ENCODE measurements at regions not wholly inside any gene's neighbourhood (a gene's known extent, or its start where the extent isn't known, plus 50 kb on each side); places are given as distances from the start of the nearest gene placed in this dataset.
"Not testable (repeated sequence)": the region's sequence is repeated elsewhere in the genome, so short reads cannot be mapped to it uniquely, and the experiment has no call there.

DNA sequence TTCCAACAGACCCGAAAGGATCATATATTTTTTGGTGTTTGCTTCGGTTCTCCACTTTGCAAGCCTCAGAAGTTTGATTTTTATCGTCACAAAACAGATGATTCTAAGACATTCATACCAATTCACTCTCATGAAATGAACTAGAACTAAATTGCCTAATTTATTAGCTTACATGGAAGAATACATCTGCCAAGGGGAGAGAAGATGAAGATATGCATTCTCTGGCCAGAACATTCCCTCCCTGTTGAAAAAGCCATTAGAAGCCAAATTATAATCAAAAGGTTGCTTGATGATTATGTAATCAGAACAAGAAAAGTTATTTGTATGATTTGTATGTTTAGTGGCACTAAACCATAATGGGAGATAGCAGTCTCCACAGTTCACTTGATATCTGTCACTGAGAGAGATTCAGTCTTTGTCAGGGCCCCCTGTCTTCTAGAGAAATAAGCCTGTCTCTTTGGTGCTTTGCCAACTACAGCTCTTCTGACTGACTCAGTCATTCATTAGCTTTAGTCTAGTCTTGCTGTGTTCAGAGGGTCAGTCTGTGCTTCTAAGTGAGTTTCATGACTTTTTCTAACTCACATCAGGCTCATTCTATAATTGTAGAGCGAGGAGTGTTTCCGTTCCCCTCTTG, 95.3 kb upstream of the GNAI1 start:
- H3K4me1 Mint-ChIP-seq (ENCODE audit: low read depth in 2 of 2) = no peaks in the 10 kb centered on the region
- ATAC-seq (no peak), DNase-seq (ENCODE audit: low spot score) (no peak)
- H3K9me3 Mint-ChIP-seq = peaks cover 4% of the 10 kb centered on the region
- H3K36me3 Mint-ChIP-seq = no peaks in the 10 kb centered on the region
- H3K4me3 Mint-ChIP-seq = no peak overlapping the region
- no peaks in the 10 kb centered on the region for H3K27me3 Mint-ChIP-seq
- no peak overlapping the region for H3K27ac Mint-ChIP-seq

DNA sequence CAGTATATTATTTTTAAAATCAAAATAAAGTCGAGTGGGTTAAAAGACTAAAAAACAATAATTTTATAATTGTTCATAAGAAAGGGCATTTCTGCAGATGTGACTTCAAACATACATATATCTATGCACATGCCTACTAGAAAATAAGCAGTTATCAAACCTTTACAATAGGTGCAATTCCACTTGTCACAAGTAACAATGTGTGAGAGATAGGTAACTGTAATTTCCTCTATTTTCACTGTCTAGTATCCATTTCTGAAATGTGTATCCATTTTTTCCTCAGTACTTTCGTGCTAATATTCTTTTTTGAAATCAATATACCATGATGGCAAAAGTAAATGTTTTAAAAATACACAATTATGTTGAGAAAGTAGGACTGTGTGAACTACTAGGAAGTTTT, 96.9 kb upstream of the GNAI1 start:
- peaks cover 4% of the 10 kb centered on the region for H3K9me3 Mint-ChIP-seq
- DNase-seq (ENCODE audit: low spot score) (no peak), ATAC-seq (no peak)
- H3K36me3 Mint-ChIP-seq = no peaks in the 10 kb centered on the region
- H3K4me1 Mint-ChIP-seq (ENCODE audit: low read depth in 2 of 2) = no peaks in the 10 kb centered on the region
- H3K27me3 Mint-ChIP-seq = no peaks in the 10 kb centered on the region
- H3K27ac Mint-ChIP-seq = no peak overlapping the region
- H3K4me3 Mint-ChIP-seq = no peak overlapping the region

DNA sequence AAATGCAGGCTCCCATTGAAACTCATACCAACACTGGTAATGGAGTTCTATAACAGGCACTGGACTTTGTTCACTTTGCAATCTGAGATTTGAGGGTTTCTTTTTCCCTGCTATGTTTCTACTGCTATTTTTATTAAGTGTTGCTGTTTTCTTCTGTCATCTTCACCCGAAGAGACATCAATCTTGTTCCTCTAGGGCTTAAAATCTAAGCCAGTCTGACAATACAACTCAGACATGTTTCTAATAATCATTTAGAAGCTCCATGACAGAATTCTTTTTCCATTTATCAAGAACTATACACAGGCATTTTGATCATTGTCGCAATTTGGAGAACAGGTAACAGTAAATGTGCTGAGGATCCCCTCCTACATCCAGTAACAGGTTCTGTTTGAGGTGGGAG, 98.5 kb upstream of the GNAI1 start:
- no peak for DNase-seq (ENCODE audit: low spot score)
- H3K36me3 Mint-ChIP-seq = no peaks in the 10 kb centered on the region
- H3K4me3 Mint-ChIP-seq = no peak overlapping the region
- H3K27me3 Mint-ChIP-seq = no peaks in the 10 kb centered on the region
- H3K9me3 Mint-ChIP-seq = peaks cover 4% of the 10 kb centered on the region
- H3K4me1 Mint-ChIP-seq (ENCODE audit: low read depth in 2 of 2) = no peaks in the 10 kb centered on the region
- no peak overlapping the region for H3K27ac Mint-ChIP-seq
- ATAC-seq = no peak

DNA sequence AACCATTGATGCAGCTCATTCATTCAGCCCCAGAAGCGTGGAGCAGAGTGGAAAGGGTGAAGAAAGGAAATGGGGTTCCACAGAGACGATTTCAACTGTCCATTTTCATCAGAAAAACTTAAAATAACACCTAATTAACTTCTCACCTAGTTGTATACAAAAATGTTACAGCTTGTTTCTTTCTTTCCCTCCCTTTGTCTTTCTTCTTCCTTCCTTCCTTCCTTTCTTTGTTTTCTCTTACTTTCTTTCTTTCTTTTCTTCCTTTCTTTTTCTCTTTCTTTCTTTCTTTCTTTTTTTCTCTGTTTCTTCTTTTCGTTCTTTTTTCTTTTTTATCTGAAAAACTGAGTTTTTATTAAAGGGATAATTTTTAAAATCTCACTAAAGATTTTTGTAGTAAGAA, 105.9 kb upstream of the GNAI1 start:
- Mint-ChIP-seq H3K4me1 (ENCODE audit: low read depth in 2 of 2) (no peaks in the 10 kb centered on the region), H3K4me3 (no peak overlapping the region), H3K27me3 (no peaks in the 10 kb centered on the region), H3K9me3 (peaks cover 7% of the 10 kb centered on the region), H3K36me3 (no peaks in the 10 kb centered on the region), H3K27ac (no peak overlapping the region)
- ATAC-seq = no peak
- no peak for DNase-seq (ENCODE audit: low spot score)

DNA sequence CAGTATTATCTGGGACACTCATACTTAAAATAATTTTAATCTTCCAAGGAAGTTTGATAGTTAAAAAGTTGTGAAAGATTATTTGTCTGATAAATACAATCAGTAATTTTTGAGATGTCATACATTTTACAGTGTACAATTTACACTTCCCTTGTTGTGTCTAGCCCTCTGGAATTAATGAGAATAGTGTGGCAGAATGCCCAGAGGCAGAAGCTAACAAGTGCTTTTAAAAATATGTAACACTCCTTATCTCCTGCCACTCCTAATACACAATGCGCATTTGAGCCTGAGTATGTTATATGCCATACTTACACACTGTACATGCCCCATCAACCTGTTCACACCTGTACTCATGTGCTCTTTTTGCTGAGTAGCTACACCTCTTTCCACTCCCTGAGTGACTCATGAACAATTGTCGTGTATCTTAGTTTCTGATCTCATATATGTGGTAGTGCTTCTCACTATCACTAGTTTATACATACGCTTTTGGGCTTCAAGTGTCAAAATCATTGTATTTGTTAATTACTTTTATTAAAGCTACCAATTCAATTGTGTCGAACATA, 106.9 kb upstream of the GNAI1 start:
- H3K9me3 Mint-ChIP-seq = peaks cover 12% of the 10 kb centered on the region
- H3K4me3 Mint-ChIP-seq = no peak overlapping the region
- H3K27ac Mint-ChIP-seq = no peak overlapping the region
- peaks cover 6% of the 10 kb centered on the region for H3K36me3 Mint-ChIP-seq
- DNase-seq (ENCODE audit: low spot score) (no peak), ATAC-seq (no peak)
- no peaks in the 10 kb centered on the region for H3K4me1 Mint-ChIP-seq (ENCODE audit: low read depth in 2 of 2)
- H3K27me3 Mint-ChIP-seq = no peaks in the 10 kb centered on the region

DNA sequence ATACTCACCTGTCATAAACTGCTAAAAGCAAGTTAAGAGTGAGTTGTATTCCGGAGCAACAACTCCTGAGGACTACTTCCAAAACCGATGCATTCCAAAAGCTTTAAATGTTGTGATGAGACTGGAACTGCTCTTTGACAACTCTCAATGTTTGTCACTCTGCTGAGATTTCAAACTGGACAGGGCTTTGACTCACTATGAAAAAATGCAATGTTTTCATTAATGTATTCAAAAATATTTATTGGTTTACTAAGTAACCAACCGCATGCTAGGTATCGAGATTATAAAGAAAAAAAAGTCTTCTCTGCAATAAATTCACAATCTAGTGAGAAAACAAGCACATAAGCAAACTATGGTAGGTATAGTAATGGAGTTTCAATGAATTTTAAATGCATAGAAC, 107.9 kb upstream of the GNAI1 start:
- no peak overlapping the region for H3K27ac Mint-ChIP-seq
- no peaks in the 10 kb centered on the region for H3K27me3 Mint-ChIP-seq
- peaks cover 16% of the 10 kb centered on the region for H3K9me3 Mint-ChIP-seq
- DNase-seq (ENCODE audit: low spot score) (no peak), ATAC-seq (no peak)
- no peaks in the 10 kb centered on the region for H3K4me1 Mint-ChIP-seq (ENCODE audit: low read depth in 2 of 2)
- H3K4me3 Mint-ChIP-seq = no peak overlapping the region
- H3K36me3 Mint-ChIP-seq = peaks cover 7% of the 10 kb centered on the region

DNA sequence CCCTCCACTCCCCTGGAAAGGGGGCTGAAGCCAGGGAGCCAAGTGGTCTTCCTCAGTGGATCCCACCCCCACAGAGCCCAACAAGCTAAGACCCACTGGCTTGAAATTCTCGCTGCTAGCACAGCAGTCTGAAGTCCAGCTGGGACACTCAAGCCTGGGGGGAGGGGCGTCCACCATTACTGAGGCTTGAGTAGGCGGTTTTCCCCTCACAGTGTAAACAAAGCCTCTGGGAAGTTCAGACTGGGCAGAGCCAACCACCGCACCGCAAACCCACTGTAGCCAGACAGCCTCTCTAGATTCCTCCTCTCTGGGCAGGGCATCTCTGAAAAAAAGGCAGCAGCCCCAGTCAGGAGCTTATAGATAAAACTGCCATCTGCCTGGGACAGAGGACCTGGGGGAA, 114.4 kb upstream of the GNAI1 start:
- not testable (repeated sequence) for H3K4me3 Mint-ChIP-seq; H3K4me1 Mint-ChIP-seq (ENCODE audit: low read depth in 2 of 2); H3K27ac Mint-ChIP-seq; DNase-seq (ENCODE audit: low spot score); H3K27me3 Mint-ChIP-seq; ATAC-seq
- Mint-ChIP-seq H3K9me3 (peaks cover 20% of the 10 kb centered on the region), H3K36me3 (peaks cover 13% of the 10 kb centered on the region)

DNA sequence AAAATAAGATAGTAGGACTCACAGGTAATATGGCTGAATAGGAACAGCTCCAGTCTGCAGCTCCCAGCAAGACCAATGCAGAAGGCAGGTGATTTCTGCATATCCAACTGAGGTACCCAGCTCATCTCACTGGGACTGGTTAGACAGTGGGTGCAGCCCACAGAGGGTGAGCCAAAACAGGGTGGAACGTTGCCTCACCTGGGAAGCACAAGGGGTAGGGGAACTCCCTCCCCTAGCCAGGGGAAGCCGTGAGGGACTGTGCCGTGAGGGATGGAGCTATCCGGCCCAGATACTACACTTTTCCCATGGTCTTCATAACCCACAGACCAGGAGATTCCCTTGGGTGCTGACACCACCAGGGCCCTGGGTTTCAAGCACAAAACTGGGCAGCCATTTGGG, 114.8 kb upstream of the GNAI1 start:
- H3K4me1 Mint-ChIP-seq (ENCODE audit: low read depth in 2 of 2); H3K27ac Mint-ChIP-seq; H3K4me3 Mint-ChIP-seq; H3K27me3 Mint-ChIP-seq; ATAC-seq; DNase-seq (ENCODE audit: low spot score): not testable (repeated sequence)
- peaks cover 13% of the 10 kb centered on the region for H3K36me3 Mint-ChIP-seq
- peaks cover 17% of the 10 kb centered on the region for H3K9me3 Mint-ChIP-seq

DNA sequence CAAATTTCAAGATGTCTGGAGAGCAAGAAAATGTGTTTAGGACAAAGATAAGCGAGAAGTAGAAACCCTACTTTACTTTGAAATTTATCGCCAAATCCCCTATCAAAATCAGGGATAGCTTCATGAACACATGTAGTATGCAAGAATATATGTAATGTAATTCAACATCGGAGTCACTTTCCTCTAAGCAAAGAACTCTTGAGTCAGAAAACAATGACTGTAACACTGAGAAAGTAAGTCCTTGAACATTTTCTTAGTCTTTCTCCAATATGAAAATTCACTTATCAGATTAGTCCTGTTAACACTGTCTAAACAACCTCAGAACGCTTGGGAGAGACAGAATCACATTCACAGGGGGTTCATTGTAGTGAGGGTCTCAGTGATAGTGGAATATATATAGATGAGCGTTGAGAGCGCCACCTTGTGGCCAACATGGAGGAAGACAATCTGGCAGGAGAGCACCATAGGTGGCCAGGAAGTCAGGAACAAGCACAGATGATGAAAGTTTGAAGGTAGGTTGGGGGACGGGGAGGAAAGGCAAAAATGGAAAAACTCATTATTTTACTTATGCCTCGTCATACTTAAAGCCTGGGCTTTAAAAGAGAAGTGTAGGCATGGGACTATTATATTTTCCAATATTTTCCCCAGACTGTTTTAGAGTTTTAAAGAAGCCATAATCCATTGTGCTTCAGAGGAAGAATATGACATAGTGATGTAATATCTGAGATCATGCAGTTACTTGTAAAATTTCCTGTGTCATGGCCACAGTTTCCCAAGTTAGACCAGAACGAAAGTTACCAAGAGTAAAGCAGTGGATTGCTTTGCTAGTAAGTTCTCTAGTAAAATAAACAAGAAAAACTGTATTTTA, 115.5 kb upstream of the GNAI1 start:
- ATAC-seq (no peak), DNase-seq (ENCODE audit: low spot score) (no peak)
- no peaks in the 10 kb centered on the region for H3K27me3 Mint-ChIP-seq
- H3K4me1 Mint-ChIP-seq (ENCODE audit: low read depth in 2 of 2) = no peaks in the 10 kb centered on the region
- H3K27ac Mint-ChIP-seq = no peak overlapping the region
- peaks cover 17% of the 10 kb centered on the region for H3K9me3 Mint-ChIP-seq
- H3K4me3 Mint-ChIP-seq = no peak overlapping the region
- peaks cover 13% of the 10 kb centered on the region for H3K36me3 Mint-ChIP-seq

DNA sequence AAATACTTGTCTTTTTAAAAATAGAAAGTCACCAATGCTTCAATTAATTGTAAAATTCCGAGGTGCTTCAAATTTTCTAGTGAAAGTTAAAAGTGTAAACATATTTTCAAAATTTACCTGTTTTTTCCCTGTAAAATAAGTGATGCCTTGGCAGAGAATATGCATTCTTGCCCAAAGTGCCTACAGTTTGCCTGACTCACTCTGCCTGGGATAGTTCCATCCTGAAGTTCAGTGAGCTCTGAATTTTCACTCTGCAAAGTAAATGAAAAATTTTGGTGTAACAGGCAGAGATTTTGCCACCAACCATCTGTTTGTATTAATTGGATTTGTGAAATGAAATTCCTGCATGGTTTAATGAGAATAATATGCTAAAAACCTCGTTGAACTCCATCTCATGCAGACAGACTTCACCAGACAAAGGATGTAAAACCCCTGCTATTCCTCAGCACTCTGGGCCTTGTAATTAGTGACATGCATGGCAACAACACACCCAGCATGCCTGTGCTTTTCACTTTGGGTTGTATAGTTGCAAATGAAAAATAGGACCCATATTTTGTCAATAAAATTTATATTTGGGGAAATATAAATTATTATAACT, 117.4 kb upstream of the GNAI1 start:
- Mint-ChIP-seq H3K4me3 (no peak overlapping the region), H3K27ac (no peak overlapping the region), H3K9me3 (peaks cover 13% of the 10 kb centered on the region), H3K27me3 (no peaks in the 10 kb centered on the region), H3K36me3 (peaks cover 13% of the 10 kb centered on the region), H3K4me1 (ENCODE audit: low read depth in 2 of 2) (no peaks in the 10 kb centered on the region)
- no peak for DNase-seq (ENCODE audit: low spot score)
- ATAC-seq = no peak

DNA sequence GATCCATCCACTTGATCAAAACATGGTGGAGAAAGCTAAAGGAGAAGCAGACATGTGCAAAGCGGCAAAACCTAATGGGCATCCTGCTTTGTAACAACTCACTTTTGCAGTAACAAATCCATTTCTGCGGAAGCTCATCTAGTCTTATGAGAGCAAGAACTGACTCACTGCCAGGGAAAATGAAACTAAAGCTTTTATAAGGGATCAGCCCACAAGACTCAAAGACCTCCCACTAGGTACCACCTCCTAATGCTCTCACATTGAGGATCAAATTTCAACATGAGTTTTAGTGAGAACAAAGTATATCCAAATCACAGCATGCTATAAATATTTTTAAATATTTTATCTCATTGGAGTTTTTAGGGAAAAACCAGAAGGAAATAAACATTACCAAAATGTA, 120.1 kb upstream of the GNAI1 start:
- DNase-seq (ENCODE audit: low spot score) (no peak), ATAC-seq (no peak)
- H3K4me3 Mint-ChIP-seq = no peak overlapping the region
- H3K27ac Mint-ChIP-seq = no peak overlapping the region
- no peaks in the 10 kb centered on the region for H3K27me3 Mint-ChIP-seq
- no peaks in the 10 kb centered on the region for H3K4me1 Mint-ChIP-seq (ENCODE audit: low read depth in 2 of 2)
- peaks cover 7% of the 10 kb centered on the region for H3K9me3 Mint-ChIP-seq
- H3K36me3 Mint-ChIP-seq = peaks cover 6% of the 10 kb centered on the region

DNA sequence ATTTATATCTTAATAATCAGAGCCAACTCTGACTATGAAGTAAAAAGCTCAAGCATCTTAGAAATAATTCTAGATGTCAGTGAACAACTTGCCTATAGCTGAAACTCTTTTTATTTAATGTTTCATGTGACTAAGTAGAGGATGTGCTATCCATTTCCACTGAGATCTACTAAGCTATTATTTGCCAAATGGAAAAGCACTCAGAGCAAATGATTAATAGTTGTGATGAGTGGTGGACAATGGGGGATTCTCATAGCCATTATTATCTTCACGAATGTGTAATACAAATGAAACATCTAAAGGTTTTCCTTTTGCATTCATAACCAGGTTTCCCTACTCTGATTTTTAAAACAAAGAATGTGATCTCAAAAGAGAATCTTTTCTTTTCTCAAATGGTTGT, 126.6 kb upstream of the GNAI1 start:
- DNase-seq (ENCODE audit: low spot score) = no peak
- H3K27me3 Mint-ChIP-seq = no peaks in the 10 kb centered on the region
- ATAC-seq = no peak
- H3K27ac Mint-ChIP-seq = no peak overlapping the region
- no peaks in the 10 kb centered on the region for H3K36me3 Mint-ChIP-seq
- H3K4me3 Mint-ChIP-seq = no peak overlapping the region
- H3K4me1 Mint-ChIP-seq (ENCODE audit: low read depth in 2 of 2) = no peaks in the 10 kb centered on the region
- peaks cover 3% of the 10 kb centered on the region for H3K9me3 Mint-ChIP-seq

DNA sequence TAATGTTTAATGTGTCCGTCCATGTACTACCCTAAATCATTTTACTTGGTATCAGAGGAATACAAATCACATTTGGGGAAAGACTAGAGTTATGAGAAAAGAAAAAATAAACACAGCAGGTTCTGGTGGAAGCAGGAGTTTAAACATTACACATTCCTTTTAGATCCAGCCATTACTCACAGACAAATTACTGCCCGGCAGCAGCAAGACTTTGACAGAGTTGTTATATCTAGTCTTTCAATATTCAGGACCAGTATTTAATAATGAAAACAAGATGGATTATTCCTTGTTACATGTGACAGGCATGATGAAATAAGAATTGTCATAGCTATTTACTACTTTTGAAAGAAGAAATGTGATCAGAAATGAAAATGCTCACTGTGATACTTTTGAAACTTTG, 131.8 kb upstream of the GNAI1 start:
- H3K4me3 Mint-ChIP-seq = no peak overlapping the region
- ATAC-seq (no peak), DNase-seq (ENCODE audit: low spot score) (no peak)
- H3K27ac Mint-ChIP-seq = no peak overlapping the region
- no peaks in the 10 kb centered on the region for H3K9me3 Mint-ChIP-seq
- H3K36me3 Mint-ChIP-seq = no peaks in the 10 kb centered on the region
- H3K27me3 Mint-ChIP-seq = no peaks in the 10 kb centered on the region
- no peaks in the 10 kb centered on the region for H3K4me1 Mint-ChIP-seq (ENCODE audit: low read depth in 2 of 2)

DNA sequence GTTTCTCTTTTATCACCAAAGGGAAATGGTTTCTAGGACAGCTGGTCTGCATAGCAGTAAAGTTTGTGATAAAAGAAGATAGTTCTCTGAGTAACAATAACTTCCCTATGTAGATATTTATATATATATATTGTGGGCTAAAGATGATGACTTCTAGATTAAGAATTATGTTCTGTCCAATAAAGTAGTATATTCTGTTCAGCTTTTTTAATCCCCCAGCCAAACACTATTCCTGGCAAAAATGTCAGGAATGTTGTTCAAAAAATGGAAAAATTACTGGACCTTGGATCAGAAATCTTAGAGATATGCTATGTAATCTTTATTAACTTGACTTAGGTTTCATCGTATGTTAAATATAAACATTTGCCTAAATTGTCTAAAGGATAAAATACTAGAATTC, 136.3 kb upstream of the GNAI1 start:
- Mint-ChIP-seq H3K4me1 (ENCODE audit: low read depth in 2 of 2) (no peaks in the 10 kb centered on the region), H3K4me3 (no peak overlapping the region), H3K27ac (no peak overlapping the region), H3K9me3 (no peaks in the 10 kb centered on the region), H3K27me3 (no peaks in the 10 kb centered on the region), H3K36me3 (no peaks in the 10 kb centered on the region)
- no peak for ATAC-seq
- DNase-seq (ENCODE audit: low spot score) = no peak
